ENCODE measurements at regions not wholly inside any gene's neighbourhood (a gene's known extent, or its start where the extent isn't known, plus 50 kb on each side); places are given as distances from the start of the nearest gene placed in this dataset.

DNA sequence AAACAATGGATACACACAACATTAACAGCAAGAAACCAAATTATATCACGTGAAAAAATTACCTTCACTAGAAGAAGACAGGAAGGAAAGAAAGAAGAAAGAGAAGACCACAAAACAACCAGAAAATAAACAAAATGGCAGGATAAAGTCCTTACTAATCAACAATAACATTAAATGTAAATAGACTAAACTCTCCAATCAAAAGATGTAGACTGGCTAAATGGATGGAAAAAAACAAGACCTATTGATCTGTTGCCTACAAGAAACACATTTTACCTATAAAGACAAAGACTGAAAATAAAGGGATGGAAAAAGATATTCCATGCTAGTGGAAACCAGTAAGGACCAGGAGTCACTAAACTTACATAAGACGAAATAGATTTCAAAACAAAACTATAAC is 167.0 kb upstream of the ZC3H15 start:
- no peak for TF ChIP-seq EP300 (IDR thresholded peaks at IDR 0.05)
- TF ChIP-seq POLR2AphosphoS5 (IDR thresholded peaks at IDR 0.05) = no peak
- TF ChIP-seq, protein P1, sequence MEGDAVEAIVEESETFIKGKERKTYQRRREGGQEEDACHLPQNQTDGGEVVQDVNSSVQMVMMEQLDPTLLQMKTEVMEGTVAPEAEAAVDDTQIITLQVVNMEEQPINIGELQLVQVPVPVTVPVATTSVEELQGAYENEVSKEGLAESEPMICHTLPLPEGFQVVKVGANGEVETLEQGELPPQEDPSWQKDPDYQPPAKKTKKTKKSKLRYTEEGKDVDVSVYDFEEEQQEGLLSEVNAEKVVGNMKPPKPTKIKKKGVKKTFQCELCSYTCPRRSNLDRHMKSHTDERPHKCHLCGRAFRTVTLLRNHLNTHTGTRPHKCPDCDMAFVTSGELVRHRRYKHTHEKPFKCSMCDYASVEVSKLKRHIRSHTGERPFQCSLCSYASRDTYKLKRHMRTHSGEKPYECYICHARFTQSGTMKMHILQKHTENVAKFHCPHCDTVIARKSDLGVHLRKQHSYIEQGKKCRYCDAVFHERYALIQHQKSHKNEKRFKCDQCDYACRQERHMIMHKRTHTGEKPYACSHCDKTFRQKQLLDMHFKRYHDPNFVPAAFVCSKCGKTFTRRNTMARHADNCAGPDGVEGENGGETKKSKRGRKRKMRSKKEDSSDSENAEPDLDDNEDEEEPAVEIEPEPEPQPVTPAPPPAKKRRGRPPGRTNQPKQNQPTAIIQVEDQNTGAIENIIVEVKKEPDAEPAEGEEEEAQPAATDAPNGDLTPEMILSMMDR (IDR thresholded peaks at IDR 0.05) = no peak
